ENCODE measurements at regions not wholly inside any gene's neighbourhood (a gene's known extent, or its start where the extent isn't known, plus 50 kb on each side); places are given as distances from the start of the nearest gene placed in this dataset.

GRCh38 chr15:69792823-69793222 lies 304.9 kb downstream of the TLE3 start:
- DNase-seq (ENCODE audit: low read depth), result no peak

GRCh38 chr15:69793431-69793780 lies 304.3 kb downstream of the TLE3 start:
- no peak for DNase-seq (ENCODE audit: low read depth)

GRCh38 chr15:69793781-69794451 lies 303.8 kb downstream of the TLE3 start:
- no peak for DNase-seq (ENCODE audit: low read depth)

GRCh38 chr15:69794645-69795469 lies 302.9 kb downstream of the TLE3 start:
- no peak for DNase-seq (ENCODE audit: low read depth)

- DNase-seq (ENCODE audit: low read depth), result no peak
Observed at GRCh38 chr15:69795601-69796000, 302.1 kb downstream of the TLE3 start.

- no peak for DNase-seq (ENCODE audit: low read depth)
Observed at GRCh38 chr15:69797051-69797595, 300.6 kb downstream of the TLE3 start.

- DNase-seq (ENCODE audit: low read depth), result no peak
Observed at GRCh38 chr15:69797615-69798014, 300.1 kb downstream of the TLE3 start.

GRCh38 chr15:69798481-69799250 lies 299.1 kb downstream of the TLE3 start:
- DNase-seq (ENCODE audit: low read depth), result no peak

GRCh38 chr15:69801144-69801543 lies 296.6 kb downstream of the TLE3 start:
- DNase-seq (ENCODE audit: low read depth), result no peak

- no peak for DNase-seq (ENCODE audit: low read depth)
Observed at GRCh38 chr15:69802432-69802831, 295.3 kb downstream of the TLE3 start.

- DNase-seq (ENCODE audit: low read depth), result no peak
Observed at GRCh38 chr15:69804786-69805185, 292.9 kb downstream of the TLE3 start.

- no peak for DNase-seq (ENCODE audit: low read depth)
Observed at GRCh38 chr15:69805248-69805953, 292.3 kb downstream of the TLE3 start.

GRCh38 chr15:69806287-69806915 lies 291.3 kb downstream of the TLE3 start:
- no peak for DNase-seq (ENCODE audit: low read depth)

- DNase-seq (ENCODE audit: low read depth), result no peak
Observed at GRCh38 chr15:69807721-69808120, 290.0 kb downstream of the TLE3 start.

- DNase-seq (ENCODE audit: low read depth), result no peak
Observed at GRCh38 chr15:69808756-69809155, 289.0 kb downstream of the TLE3 start.

GRCh38 chr15:69809421-69809820 lies 288.3 kb downstream of the TLE3 start:
- DNase-seq (ENCODE audit: low read depth), result no peak

- no peak for DNase-seq (ENCODE audit: low read depth)
Observed at GRCh38 chr15:69810431-69811354, 287.0 kb downstream of the TLE3 start.

GRCh38 chr15:69812861-69813261 lies 284.9 kb downstream of the TLE3 start:
- no peak for DNase-seq (ENCODE audit: low read depth)

GRCh38 chr15:69813881-69814280 lies 283.8 kb downstream of the TLE3 start:
- DNase-seq (ENCODE audit: low read depth), result no peak

GRCh38 chr15:69814932-69815331 lies 282.8 kb downstream of the TLE3 start:
- DNase-seq (ENCODE audit: low read depth), result no peak
